Suprapubic skin (tissue), 4 donors: ENCODE measurements at regions not wholly inside any gene's neighbourhood (a gene's known extent, or its start where the extent isn't known, plus 50 kb on each side); places are given as distances from the start of the nearest gene placed in this dataset.

Experiments used
- CTCF ChIP-seq, 2 donors: fragments of 200-600 bp in 1 of 2; fragments of 450-650 bp in 1 of 2; sonication (generic) in 1 of 2; IDR thresholded peaks; one replicate each; pipeline ENCODE4 v1.5.1; 2016 to 2019; ENCODE audit warnings: antibody characterized with exemption in 2 of 2, mild to moderate bottlenecking in 1 of 2, moderate library complexity in 1 of 2
- POLR2A ChIP-seq, 2 donors: fragments of 450-650 bp; IDR thresholded peaks; one replicate each; pipeline ENCODE4 v1.6.1; 2017; ENCODE audit warnings: antibody characterized with exemption in 2 of 2, mild to moderate bottlenecking in 2 of 2, moderate library complexity in 2 of 2
- POLR2AphosphoS5 ChIP-seq, 3 donors: sonication (generic); formaldehyde crosslinking; IDR thresholded peaks; one replicate each; pipeline ENCODE4 v1.6.1; 2017; ENCODE audit warnings: antibody characterized with exemption in 3 of 3

DNA sequence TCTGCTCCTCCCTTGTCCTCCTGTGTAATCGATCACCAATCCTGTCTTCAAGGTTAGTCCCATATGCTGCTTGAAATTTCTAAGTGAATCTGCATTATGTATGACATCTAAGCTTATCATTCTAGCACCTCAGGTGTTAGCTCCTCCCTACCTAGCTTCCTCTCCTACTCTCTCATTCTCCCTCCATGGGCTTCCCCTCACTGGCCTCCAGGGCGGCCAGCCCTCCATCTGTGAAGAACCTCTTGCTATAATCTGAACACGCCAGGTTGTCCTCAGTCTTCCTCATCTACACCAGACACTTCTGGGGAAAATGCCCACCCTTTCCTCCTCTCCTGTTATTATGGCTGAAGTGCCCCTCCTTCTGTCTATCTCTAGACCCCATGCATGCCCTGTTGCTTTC is 599.3 kb upstream of the KLF4 start:
- TF ChIP-seq POLR2A (IDR thresholded peaks at IDR 0.05) (no peak), CTCF (IDR thresholded peaks at IDR 0.05) (no peak), POLR2AphosphoS5 (IDR thresholded peaks at IDR 0.05) (no peak)
